GM10248 (cell line): ENCODE measurements at regions not wholly inside any gene's neighbourhood (a gene's known extent, or its start where the extent isn't known, plus 50 kb on each side); places are given as distances from the start of the nearest gene placed in this dataset.

Source experiments
- CTCF ChIA-PET: fragments of 300-600 bp; sonication (Branson Sonifier 250); formaldehyde crosslinking; extraction: SDS; loops from one replicate; lab custom pipeline; 2021; ENCODE audit warnings: antibody characterized with exemption; lab: Yijun Ruan, JAX
- POLR2A ChIA-PET: fragments of 350-650 bp; sonication (Branson Sonifier 250); formaldehyde crosslinking; extraction: SDS; loops from one replicate; lab custom pipeline; 2020; ENCODE audit warnings: antibody characterized with exemption; lab: Yijun Ruan, JAX
- DNase-seq: peaks from one replicate; pipeline ENCODE4 v3.0.0; 2012; ENCODE audit errors: extremely low spot score
- TF ChIP-seq, protein P1 (sequence below): IDR thresholded peaks from 2 replicates; pipeline ENCODE4 v1.5.1; 2012; ENCODE audit warnings: mild to moderate bottlenecking, low read depth; ENCODE audit errors: extremely low read depth, missing control alignments, control extremely low read depth

DNA sequence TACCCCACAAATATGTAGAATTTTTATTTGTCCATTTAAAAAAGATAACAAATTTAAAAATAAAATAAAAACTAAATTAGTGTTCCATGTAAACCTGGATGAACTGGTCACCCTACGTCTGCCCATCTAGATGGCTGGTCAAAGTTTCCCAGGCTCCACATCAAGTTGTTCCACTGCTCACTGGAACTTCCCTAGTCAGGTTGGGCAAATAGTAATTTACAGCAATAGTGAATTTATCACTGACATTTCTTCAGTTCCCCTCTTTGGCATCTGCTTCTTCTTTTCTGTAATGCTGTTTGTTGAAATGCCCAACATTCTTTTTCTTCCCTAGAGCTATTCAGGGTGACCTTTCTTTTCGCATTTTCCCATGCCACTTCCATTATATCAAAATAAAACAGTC is 272.7 kb upstream of the BTG1 start:
- CTCF ChIA-PET = interaction anchor here (2.1 to 11.2 kb wide), 2 partner anchors 10 to 12 kb away, joined by 8 to 93 read pairs; no protein-coding TSS in a partner anchor

DNA sequence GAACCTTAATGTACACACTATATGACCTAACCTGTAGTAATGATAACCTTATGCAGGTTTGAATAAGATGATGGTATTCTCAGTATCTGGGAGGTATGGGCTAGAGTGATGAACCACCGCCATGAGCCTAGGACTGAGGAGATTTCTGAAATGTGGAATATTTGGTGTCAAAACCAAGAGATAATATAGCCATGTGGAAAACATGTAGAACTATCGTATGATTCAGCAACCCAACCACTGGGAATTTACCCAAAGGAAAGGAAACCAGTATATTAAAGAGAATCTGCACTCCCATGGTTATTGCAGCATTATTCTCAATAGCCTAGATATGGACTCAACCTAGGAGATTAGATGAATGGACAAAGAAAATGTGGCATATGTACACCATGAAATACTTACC is 271.7 kb upstream of the BTG1 start:
- DNase-seq = no peak
- TF ChIP-seq, protein P1, sequence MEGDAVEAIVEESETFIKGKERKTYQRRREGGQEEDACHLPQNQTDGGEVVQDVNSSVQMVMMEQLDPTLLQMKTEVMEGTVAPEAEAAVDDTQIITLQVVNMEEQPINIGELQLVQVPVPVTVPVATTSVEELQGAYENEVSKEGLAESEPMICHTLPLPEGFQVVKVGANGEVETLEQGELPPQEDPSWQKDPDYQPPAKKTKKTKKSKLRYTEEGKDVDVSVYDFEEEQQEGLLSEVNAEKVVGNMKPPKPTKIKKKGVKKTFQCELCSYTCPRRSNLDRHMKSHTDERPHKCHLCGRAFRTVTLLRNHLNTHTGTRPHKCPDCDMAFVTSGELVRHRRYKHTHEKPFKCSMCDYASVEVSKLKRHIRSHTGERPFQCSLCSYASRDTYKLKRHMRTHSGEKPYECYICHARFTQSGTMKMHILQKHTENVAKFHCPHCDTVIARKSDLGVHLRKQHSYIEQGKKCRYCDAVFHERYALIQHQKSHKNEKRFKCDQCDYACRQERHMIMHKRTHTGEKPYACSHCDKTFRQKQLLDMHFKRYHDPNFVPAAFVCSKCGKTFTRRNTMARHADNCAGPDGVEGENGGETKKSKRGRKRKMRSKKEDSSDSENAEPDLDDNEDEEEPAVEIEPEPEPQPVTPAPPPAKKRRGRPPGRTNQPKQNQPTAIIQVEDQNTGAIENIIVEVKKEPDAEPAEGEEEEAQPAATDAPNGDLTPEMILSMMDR = no peak
- ChIA-PET POLR2A (interaction anchor here (0.7 to 1.7 kb wide), 2 partner anchors 14 to 272 kb away, joined by 3 to 7 read pairs; partner anchors contain the start of gene BTG1), CTCF (interaction anchor here (1.0 to 11.2 kb wide), 4 partner anchors 9 to 53 kb away, joined by 3 to 93 read pairs (median 3); no protein-coding TSS in a partner anchor)

More for the DNA sequence above, 272.7 kb upstream of the BTG1 start:
- TF ChIP-seq, protein P1 = no peak
- POLR2A ChIA-PET = no interaction called here
- no peak for DNase-seq

DNA sequence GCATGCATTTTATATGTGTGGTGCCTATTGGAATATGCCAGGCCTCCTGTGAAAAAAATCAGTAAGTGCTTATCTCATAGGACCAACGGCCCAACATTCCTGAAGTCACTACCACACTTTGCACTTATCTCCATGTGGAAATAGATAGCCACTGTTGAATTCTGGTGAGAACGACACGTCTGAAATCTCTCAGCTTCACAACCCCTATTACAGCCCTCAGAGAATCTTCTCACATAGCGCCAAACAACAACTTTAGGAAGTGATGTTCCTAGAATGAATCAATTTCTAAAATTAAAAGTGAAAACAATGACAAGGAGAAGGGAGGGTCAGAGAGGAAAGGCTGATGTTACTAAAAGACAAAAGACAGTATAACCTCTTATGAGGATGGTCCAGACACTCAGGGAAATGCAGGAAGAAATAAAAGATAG is 270.8 kb upstream of the BTG1 start:
- no peak for DNase-seq
- CTCF ChIA-PET = interaction anchor here (1.0 to 11.2 kb wide), 4 partner anchors 8 to 54 kb away, joined by 3 to 93 read pairs (median 3); no protein-coding TSS in a partner anchor
- POLR2A ChIA-PET = interaction anchor here (1.7 kb wide), 1 partner anchor 271 kb away, joined by 7 read pairs; the partner anchor contains the start of gene BTG1
- TF ChIP-seq, protein P1 = no peak

DNA sequence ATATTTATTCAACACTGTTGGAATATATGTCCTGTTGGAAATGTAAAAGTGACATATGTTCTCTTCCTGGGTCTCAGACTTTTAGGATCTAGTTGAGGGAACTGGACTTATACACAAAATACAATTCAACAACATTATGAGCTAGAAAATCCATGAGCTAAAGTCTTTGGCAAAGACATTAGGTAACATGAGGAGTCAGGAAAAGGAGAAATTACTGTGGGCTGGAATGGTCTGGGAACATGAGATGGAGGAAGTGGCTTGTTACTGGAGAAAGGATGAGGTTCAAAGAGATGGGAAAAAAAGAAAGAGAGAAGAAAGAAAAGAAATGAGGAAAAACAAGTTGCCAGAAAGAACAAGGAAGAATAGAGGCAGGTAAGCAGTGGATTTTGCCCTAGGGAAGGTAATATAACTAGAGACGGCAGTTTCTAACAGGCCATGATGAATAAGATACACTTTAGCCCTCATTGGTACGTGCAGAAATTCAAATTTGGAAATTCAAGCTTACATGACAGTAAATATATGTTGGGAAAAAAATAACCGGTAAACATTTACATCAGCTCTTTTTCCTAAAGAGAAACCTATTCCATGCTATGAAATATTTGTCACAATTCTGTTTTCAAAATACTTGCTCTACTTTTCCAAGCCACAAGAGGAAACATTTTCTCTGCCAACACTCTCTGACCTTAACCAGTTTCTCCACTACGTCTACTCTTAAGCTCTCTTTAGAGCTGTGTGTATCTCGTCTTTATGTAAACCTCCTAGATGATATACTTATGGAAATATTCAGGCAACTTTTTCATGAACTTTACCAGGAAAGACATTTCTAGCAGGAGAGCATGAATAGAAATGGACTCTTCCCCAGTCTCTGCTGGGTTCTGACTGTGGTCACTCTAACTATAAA is 268.8 kb upstream of the BTG1 start:
- DNase-seq = no peak
- CTCF ChIA-PET = interaction anchor here (0.8 to 1.4 kb wide), 8 partner anchors 9 to 155 kb away, joined by 3 to 5 read pairs (median 3); no protein-coding TSS in a partner anchor
- TF ChIP-seq, protein P1 = no peak
- POLR2A ChIA-PET = no interaction called here

DNA sequence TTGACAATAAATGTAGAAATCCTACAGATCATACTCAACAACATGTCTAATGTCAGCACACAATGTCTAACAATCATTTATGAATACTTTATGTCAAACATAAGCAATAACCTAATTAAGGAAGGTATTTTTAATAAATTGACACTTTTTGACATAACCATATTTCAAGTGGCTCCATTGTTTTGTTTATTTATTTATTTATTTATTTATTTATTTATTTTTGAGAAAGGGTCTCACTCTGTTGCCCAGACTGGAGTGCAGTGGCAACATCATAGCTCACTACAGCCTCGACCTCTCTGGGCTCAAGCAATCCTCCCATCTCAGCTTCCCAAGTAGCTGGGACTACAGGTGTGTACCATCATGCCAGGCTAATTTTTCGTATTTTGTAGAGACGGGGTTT is 267.6 kb upstream of the BTG1 start:
- TF ChIP-seq, protein P1 = no peak
- ChIA-PET POLR2A (no interaction called here), CTCF (interaction anchor here (1.2 to 1.4 kb wide), 2 partner anchors 10 to 18 kb away, joined by 4 to 5 read pairs; no protein-coding TSS in a partner anchor)
- no peak for DNase-seq

DNA sequence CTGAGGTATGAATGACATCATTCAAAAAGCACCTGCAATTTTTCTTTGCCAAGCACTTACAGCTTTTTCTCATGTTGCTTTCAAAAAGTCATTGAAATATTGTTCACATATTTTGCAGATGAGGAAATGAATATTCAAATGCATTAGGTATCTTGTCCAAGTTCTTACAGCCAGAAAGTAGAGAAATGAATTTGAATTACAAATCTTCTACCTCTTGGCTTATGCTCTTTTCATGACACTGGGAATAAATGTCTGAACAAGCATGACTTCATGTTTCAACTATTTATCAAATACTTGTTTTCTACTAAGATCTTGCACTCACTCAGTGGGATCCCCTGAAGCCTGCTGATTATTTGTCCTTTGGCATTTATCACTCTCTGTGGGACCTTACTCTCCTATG is 267.2 kb upstream of the BTG1 start:
- DNase-seq = no peak
- TF ChIP-seq, protein P1 = no peak
- CTCF ChIA-PET = no interaction called here
- POLR2A ChIA-PET = no interaction called here
